Testis (tissue), 2 donors: ENCODE measurements at regions not wholly inside any gene's neighbourhood (a gene's known extent, or its start where the extent isn't known, plus 50 kb on each side); places are given as distances from the start of the nearest gene placed in this dataset.
A peak's percentile ranks its signal among the peaks of the same experiment; 100 is the strongest.

Source experiments
- DNase-seq: peaks from one replicate; pipeline ENCODE4 v3.0.0-alpha.2; 2019
- H3K27ac ChIP-seq, 2 donors: fragments of 200-600 bp; sonication (generic); one replicate each; pipeline ENCODE4 v1.5.1; 2019
- H3K27me3 ChIP-seq: fragments of 200-600 bp; sonication (generic); one replicate; pipeline ENCODE4 v1.5.1; 2019
- H3K36me3 ChIP-seq: fragments of 200-600 bp; sonication (generic); one replicate; pipeline ENCODE4 v1.5.1; 2017; ENCODE audit warnings: low read depth; ENCODE audit errors: missing control alignments
- H3K4me1 ChIP-seq: fragments of 200-600 bp; sonication (generic); one replicate; pipeline ENCODE4 v1.5.1; 2019
- H3K4me3 ChIP-seq, 2 donors: fragments of 200-600 bp; sonication (generic); one replicate each; pipeline ENCODE4 v1.5.1; 2017 to 2019
- H3K9me3 ChIP-seq: fragments of 200-600 bp; sonication (generic); one replicate; pipeline ENCODE4 v1.5.1; 2017
- POLR2A ChIP-seq: fragments of 450-650 bp; IDR thresholded peaks from one replicate; pipeline ENCODE4 v1.6.1; 2017; ENCODE audit warnings: antibody characterized with exemption, mild to moderate bottlenecking, moderate library complexity
- WGBS, 2 donors: methylation state at CpG; one replicate each; pipeline ENCODE4 v1.1.5; 2018; 5-methylcytosine and 5-hydroxymethylcytosine counted together
- intact Hi-C: fragments of 100-400 bp; cut with DNase I; formaldehyde crosslinking; loops from one replicate; pipeline ENCODE4 v1.15.1; 2023; ENCODE audit warnings: low total_unique reads
- TF ChIP-seq, protein P1 (sequence below), 3 experiments: fragments of 450-650 bp in 2 of 3; fragments of 200-600 bp in 1 of 3; sonication (generic) in 1 of 3; IDR thresholded peaks; one replicate each; pipeline ENCODE4 v1.5.1; 2016 to 2019; ENCODE audit warnings: antibody characterized with exemption in 3 of 3, mild to moderate bottlenecking in 2 of 3, moderate library complexity in 1 of 3

DNA sequence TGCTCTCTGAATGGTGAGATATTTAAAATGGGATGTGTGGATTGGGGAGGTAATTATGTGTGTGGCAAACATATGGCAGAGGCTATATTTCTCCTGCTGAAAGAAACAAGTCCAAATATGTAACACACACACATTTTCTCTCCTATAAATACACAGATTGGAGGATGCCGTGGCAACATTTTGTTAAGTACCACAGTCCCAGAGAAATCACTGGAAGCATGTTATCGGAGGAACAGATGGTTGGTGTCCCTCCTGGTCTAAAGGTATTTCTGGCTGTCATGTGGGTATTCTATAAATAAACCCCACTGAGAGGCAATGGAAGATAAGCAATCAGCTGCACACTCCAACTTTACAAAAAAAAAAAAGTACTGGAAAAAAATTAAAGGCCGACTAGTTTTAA, 528.3 kb upstream of the BOD1L1 start:
- no peak overlapping the region for H3K4me3 ChIP-seq
- H3K27ac ChIP-seq: no peak overlapping the region
- no peak for TF ChIP-seq POLR2A
- TF ChIP-seq, protein P1, sequence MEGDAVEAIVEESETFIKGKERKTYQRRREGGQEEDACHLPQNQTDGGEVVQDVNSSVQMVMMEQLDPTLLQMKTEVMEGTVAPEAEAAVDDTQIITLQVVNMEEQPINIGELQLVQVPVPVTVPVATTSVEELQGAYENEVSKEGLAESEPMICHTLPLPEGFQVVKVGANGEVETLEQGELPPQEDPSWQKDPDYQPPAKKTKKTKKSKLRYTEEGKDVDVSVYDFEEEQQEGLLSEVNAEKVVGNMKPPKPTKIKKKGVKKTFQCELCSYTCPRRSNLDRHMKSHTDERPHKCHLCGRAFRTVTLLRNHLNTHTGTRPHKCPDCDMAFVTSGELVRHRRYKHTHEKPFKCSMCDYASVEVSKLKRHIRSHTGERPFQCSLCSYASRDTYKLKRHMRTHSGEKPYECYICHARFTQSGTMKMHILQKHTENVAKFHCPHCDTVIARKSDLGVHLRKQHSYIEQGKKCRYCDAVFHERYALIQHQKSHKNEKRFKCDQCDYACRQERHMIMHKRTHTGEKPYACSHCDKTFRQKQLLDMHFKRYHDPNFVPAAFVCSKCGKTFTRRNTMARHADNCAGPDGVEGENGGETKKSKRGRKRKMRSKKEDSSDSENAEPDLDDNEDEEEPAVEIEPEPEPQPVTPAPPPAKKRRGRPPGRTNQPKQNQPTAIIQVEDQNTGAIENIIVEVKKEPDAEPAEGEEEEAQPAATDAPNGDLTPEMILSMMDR (IDR thresholded peaks at IDR 0.05): no peak
- DNase-seq: no peak
- no peaks in the 10 kb centered on the region for H3K9me3 ChIP-seq
- H3K4me1 ChIP-seq: no peaks in the 10 kb centered on the region
- intact Hi-C loops: no loop called here
- no peaks in the 10 kb centered on the region for H3K36me3 ChIP-seq
- H3K27me3 ChIP-seq: no peaks in the 10 kb centered on the region
- WGBS, 2 donors: 72 to 76% methylated on average over 3 of the region's 3 CpGs

GRCh38 chr4:14157262-14157661, 529.7 kb upstream of the BOD1L1 start:
- TF ChIP-seq POLR2A: no peak
- TF ChIP-seq, protein P1 (IDR thresholded peaks at IDR 0.05): no peak
- Histone ChIP-seq H3K27ac (no peak overlapping the region), H3K9me3 (no peaks in the 10 kb centered on the region), H3K4me3 (no peak overlapping the region), H3K4me1 (no peaks in the 10 kb centered on the region), H3K27me3 (no peaks in the 10 kb centered on the region), H3K36me3 (no peaks in the 10 kb centered on the region)
- 92 to 96% methylated on average over 2 of the region's 2 CpGs for WGBS, 2 donors
- intact Hi-C loops: no loop called here
- DNase-seq: no peak

GRCh38 chr4:14165222-14165920, 537.8 kb upstream of the BOD1L1 start:
- H3K27me3 ChIP-seq: no peaks in the 10 kb centered on the region
- no peaks in the 10 kb centered on the region for H3K36me3 ChIP-seq
- H3K4me3 ChIP-seq: no peak overlapping the region
- H3K4me1 ChIP-seq: no peaks in the 10 kb centered on the region
- H3K27ac ChIP-seq: no peak overlapping the region
- intact Hi-C loops: no loop called here
- DNase-seq: no peak
- H3K9me3 ChIP-seq: no peaks in the 10 kb centered on the region
- no peak for TF ChIP-seq POLR2A
- TF ChIP-seq, protein P1 (IDR thresholded peaks at IDR 0.05): no peak
- 38 to 82% methylated on average over 3 of the region's 3 CpGs for WGBS, 2 donors

GRCh38 chr4:14167876-14168510, 540.5 kb upstream of the BOD1L1 start:
- Histone ChIP-seq H3K4me1 (no peaks in the 10 kb centered on the region), H3K27ac (no peak overlapping the region), H3K9me3 (no peaks in the 10 kb centered on the region), H3K27me3 (no peaks in the 10 kb centered on the region), H3K36me3 (no peaks in the 10 kb centered on the region), H3K4me3 (no peak overlapping the region)
- intact Hi-C loops: no loop called here
- no peak for TF ChIP-seq POLR2A
- TF ChIP-seq, protein P1 (IDR thresholded peaks at IDR 0.05): no peak
- no peak for DNase-seq
- WGBS, 2 donors: 77 to 86% methylated on average over 8 of the region's 8 CpGs

- Histone ChIP-seq H3K4me1 (no peaks in the 10 kb centered on the region), H3K27me3 (no peaks in the 10 kb centered on the region), H3K27ac (no peak overlapping the region), H3K4me3 (no peak overlapping the region), H3K9me3 (no peaks in the 10 kb centered on the region), H3K36me3 (no peaks in the 10 kb centered on the region)
- TF ChIP-seq, protein P1 (IDR thresholded peaks at IDR 0.05): no peak
- no peak for TF ChIP-seq POLR2A
- WGBS, 2 donors: 38 to 45% methylated on average over 5 of the region's 5 CpGs
- DNase-seq: peak; percentile 60
- intact Hi-C loops: no loop called here
These were observed 541.4 kb upstream of the BOD1L1 start for GRCh38 chr4:14168919-14169318.
